Epidermal melanocyte (primary cell): ENCODE measurements at regions not wholly inside any gene's neighbourhood (a gene's known extent, or its start where the extent isn't known, plus 50 kb on each side); places are given as distances from the start of the nearest gene placed in this dataset.
A peak's percentile ranks its signal among the peaks of the same experiment; 100 is the strongest.
"Not testable (repeated sequence)": the region's sequence is repeated elsewhere in the genome, so short reads cannot be mapped to it uniquely, and the experiment has no call there.

Experiments
- DNase-seq: peaks from one replicate; pipeline ENCODE4 v3.0.0; 2011; ENCODE audit warnings: low spot score; ENCODE audit not compliant: insufficient read length

DNA sequence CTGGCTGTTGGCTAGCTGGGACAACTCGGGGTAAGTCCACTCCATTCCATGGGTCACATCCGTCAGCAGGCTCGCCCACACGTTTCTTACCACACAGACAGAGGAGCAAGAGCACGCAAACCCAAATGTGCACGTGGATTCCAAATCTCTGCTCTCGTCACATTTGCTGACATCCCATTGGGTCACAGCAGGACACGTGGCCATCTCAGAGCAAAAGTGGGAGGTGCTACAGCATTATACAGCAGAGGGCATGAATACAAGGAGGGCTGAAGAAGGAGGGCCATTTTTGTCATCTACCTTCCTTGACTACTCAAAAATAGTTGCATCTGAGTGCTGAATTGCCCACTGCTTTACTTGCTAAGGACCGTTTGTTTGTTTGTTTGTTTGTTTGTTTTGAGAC is 84.7 kb downstream of the RBBP6 start:
- no peak for DNase-seq

DNA sequence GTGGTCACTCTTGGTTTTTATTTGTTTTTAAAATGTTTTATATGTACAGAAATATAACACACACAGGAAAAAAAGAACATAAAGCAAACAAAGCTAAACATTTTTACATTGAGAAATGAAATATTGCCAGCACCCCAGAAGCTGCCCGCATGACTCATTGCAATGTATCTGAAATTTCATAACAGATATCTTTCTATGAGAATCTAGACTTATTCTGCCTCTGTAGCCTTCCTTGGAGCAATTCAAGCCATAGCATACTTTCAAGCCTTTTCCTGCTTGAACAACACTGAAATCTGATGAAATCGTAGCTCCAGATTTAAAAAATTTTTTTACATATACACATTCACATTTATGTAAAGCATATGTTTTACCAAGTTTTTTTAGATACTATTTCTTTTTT is 86.9 kb downstream of the RBBP6 start:
- no peak for DNase-seq

DNA sequence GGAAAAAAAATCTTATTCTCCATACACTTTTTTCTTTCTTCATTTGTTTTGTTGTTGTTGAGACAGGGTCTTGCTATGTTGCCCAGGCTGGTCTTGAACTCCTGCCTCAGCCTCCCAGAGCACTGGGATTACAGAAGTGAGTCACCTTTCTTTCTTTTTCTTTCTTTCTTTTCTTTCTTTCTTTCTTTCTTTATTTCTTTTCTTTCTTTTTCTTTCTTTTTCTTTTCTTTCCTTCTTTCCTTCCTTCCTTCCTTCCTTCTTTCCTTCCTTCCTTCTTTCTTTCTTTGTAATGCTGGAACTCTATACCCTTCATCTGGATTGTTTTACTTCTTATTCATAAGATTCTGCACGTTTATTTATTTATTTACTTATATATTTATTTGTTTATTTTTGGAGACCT is 94.5 kb upstream of the TNRC6A start:
- no peak for DNase-seq

DNA sequence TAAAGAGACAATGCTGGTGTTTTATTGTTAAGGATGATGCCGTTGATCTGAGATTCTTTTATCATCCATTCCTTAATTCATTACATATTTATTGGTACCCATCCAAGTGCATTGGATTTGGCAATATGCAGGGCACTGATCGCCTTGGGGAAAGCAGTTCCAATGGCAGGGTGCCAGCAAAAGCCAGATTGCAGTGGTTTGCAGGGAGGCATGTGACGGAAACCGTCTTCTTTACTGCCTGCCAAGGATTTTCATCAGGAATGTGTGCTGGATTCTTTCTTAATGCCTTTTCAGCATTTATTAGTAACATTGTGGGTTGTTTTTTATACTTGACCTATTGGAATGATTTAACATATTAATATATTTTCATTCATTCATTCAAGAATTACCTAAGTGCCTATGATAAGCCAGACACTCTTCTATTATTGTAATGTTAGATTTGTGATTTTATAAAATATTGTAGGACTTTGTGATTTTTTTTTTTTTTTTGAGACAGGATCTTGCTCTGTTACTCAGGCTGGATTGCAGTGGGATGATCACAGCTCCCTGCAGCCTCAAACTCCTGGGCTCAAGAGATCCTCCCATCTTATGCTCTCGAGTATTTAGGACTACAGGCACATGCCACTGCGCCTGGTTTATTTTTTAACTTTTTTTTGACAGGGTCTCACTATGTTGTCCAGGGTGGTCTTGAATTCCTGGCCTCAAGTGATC is 93.4 kb upstream of the TNRC6A start:
- peak; percentile 90 for DNase-seq

DNA sequence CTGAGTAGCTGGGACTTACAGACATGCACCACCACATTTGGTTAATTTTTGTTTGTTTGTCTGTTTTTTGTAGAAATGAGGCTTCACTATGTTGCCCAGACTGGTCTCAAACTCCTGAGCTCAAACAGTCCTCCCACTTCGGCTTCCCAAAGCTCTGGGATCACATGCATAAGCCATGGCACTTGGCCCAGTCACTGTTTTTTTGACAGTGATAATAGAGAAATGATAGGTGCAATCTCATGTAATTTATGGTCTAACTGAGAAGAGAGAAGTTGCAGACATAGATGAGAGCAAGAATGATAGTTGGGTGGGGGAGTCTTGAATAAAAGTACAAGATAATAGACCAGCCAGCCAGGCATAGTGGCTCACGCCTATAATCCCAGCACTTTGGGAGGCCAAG is 89.7 kb upstream of the TNRC6A start:
- DNase-seq: no peak

DNA sequence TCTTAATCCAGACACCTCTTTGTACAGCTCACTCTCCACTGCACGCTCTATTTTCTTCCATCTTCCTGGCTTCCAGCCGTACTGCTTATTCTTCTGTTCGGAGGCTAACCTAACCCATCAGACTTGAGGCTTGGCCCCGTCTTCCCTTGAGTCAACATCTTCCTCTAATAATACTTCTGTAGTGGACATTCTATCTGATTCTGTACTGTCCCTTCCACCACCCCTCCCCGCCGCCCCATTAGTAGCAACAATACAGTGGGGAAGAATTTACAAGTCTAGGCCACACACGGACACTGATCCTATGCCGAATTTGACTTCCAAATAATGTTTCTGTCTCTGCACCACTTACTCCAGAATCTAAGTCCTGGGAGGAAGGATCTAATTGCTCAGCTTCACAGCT is 86.0 kb upstream of the TNRC6A start:
- no peak for DNase-seq

DNA sequence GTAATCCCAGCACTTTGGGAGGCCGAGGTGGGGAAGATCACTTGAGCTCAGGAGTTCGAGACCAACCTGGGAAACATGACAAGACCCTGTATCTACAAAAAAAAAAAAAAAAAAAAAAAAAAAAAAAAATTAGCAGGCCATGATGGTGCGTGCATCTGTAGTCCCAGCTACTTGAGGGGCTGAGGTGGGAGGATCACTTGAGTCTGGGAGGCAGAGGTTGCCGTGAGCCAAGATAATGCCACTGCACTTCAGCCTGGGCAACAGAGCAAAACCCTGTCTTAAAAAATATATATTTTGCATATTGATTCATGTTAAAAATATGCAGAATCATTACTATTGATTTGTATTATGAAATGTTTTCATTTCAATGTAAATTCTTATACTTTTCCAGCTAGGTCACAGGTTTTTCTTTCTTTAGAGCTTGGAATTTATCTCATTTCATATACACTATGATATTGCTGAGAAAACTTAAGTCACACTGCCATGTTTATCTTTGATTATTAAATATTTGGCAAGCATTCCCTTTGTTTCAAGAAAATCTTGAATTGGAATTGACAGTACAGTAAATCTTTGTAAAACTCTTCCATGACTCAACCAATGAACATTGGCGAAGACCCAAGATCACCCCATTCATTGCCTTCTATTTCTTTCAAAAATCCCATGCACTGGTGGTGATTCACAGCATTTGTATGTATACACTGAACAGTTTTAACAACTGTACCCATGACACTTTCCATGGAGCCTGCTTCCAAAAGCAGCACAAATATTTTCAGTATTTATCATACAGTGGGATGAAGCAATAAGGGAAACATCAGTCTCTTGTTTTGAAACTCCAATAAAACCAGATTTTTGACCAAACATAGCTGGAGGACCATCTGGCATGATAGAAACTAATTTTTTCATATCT is 83.5 kb upstream of the TNRC6A start:
- peak; percentile 30 for DNase-seq

DNA sequence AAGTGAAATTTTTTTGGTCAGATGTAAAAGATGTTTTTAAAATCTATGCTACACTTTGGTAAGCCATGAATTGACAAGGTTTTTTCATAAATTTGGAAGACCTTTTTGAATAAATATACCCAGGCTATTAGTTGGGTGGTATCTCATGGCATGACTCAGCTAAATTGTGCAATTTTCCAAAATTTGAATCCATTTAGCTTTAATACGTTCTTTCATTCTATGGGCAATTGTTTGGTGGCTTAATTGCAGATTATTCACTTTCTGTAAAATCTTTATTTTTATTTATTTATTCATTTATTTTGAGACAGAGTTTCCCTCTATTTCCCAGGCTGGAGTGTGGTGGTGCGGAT is 82.8 kb upstream of the TNRC6A start:
- no peak for DNase-seq

DNA sequence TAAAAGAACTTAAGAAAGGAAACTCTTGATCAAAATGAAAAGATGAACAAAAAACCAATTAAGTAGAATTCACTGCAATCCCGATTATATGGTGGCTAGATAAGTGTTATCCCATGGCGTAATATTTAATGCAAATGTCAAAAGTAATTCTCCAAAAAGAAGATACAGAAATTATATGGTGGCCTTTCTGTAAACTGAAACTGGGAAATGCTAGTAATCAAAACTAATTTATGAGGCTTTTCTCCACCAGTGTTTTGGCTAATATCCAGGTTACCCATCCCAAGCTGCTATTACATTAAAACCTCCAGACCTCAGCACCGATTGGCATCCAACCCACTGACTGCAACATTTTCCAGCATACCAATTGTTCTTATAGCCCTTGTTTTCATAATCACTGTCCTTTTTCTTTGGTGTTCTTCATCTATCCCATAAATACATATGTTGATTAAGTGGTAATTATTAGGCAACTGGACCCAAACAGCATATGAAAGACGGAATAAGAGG is 77.2 kb upstream of the TNRC6A start:
- no peak for DNase-seq

DNA sequence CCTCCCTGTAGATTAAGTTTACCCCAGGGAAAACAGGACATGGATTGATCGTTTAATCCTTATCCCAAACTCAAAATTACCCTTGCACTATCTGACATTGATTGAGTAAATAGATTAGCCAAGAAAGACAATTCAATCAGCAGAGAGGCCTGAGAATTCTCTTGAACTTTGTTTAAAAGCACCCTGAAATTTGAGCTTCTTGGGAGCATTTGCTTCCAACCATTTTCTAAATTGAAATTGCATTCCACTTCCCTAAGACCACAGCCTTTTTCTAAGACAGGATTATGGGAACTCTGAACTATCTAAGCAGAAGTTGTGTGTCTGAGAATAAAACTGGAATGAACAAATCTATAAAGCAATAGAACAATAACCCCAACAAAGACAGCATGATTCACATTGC is 76.6 kb upstream of the TNRC6A start:
- no peak for DNase-seq

DNA sequence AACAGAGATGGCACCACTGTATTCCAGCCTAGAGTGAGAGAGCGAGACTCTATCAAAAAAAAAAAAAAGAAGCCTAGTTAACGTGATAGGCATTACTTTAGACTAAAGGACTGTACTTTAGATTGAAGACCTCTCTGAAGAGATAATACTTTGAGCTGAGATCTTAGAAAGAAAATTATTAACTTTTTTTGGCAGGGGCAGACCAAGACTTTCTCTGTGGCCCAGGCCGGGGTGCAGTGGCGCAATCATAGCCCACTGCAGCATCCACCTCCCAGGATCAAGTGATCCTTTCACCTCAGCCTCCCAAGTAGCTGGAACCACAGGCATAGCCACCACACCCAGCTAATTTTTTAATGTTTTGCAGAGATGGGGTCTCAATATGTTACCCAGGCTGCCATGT is 75.7 kb upstream of the TNRC6A start:
- no peak for DNase-seq

DNA sequence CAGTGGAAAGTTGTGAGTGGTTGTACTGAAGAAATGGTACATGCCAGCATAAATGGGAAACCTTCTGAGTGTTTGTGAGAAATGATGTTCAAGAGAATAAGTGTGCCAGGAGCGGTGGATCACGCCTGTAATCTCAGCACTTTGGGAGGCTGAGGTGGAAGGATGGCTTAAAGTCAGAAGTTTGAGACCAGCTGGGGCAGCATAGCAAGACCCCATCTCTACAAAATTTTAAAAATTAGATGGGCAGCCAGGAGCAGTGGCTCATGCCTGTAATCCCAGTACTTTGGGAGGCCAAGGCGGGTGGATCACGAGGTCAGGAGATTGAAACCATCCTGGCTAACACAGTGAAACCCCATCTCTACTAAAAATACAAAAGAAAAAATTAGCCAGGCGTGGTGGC is 63.5 kb upstream of the TNRC6A start:
- not testable (repeated sequence) for DNase-seq

DNA sequence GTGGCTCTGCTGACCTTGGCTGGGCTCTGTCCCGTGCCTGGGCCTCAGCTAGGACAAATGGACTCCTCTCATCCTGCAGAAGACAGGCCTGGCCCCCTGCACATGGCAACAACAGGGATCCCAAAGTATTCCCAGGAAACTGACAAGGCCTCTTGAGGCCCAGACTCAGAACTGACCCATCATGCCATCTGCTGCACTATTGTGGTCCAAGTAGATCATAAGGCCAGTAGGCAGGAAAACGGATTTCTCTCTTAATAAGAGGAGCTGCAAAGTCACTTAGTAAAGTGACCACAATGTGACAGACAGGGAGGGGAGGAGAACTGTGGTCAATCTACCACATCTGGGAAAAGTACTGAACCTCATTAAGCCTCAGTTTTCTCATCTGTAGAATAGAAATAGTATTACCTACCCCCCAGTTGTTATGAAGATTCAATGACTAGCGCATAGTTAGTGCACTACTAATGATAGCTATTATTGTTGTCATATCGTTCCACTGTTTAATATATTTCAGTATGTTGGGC is 62.1 kb upstream of the TNRC6A start:
- no peak for DNase-seq

DNA sequence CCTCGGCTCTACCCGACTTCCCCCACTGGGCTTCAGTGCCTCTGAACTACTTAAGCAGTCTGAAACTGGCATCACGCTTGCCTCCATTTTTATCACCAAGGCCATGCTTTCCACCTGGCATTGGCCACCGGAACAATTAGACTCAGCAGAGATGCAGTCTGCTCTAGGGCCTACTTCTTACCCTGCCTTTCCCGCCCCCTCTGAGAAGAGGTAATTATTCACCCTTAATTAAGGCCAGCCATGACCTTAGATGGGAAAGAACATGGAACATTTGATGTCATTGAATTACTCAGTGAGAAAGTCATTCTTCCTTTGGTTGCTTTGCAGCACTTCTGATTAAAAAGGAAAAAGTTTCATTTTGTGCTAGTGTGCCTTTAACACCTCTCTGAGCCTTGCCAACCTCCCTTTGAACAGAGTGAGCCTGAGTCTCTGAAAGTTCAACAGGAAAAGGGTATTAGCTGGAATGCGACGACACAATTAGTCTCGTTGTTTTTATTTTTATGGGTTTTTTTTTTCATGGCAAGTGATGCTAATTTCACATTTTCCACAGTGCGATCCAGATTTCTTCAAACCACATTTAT is 60.9 kb upstream of the TNRC6A start:
- DNase-seq: peak; percentile 49

DNA sequence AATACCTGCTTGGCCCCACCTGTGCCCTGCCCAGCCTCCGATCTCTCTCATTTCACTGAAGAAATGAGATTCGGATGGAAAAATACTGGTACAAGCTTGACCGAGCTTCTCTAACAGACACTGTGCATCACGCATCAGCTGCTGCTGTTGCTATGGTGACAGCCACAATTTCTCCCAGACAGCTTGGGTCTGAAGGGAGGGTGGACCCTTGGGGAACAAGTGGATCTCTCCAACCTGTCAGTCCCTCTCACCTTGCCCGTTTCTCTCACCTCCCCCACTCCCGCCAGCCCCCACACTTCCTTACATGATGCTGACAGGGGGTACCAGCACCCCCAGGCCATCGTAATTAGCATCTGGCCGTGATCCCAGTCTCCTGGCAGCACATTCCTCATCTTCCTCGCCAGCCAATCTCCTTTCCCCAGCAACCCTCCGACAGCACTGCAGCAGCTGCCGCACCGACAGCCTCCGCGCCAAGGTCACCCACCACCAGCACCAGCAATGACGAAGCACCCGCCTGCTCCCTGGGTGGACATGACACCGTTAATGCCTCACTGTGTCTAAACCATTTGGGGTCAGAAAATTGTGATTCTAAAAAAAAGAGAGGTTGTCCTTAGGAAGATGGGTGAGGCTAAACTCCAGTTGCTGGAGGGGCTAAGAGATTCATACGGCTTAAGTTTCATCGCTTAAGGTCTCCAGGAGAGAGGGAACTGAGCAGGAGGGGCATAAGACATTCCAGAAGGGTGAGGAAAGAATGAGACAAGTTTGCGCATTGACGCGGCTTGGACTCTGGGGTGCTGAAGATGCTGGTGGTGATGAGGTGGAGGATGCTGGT is 58.6 kb upstream of the TNRC6A start:
- no peak for DNase-seq

DNA sequence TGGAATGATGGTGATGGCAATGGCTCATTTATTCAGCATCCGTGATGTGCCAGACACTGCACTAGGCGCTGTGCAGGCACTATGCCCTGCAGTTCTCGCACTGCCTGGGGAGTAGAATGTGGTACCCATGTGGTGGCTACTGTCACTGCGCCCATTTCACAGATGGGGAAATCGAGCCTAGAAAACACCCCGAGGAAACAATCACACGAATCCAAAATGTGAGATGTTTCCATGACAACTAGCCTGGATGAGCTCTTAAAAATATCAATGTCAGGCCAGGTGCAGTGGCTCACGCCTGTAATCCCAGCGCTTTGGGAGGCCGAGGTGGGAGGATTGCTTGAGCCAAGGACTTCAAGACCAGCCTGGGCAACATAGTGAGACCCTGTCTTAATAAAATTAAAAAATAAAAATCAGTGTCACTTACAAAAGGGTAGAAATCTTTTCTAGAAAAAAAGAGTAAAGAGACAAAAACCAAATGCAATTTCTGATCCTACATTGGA is 57.9 kb upstream of the TNRC6A start:
- no peak for DNase-seq

DNA sequence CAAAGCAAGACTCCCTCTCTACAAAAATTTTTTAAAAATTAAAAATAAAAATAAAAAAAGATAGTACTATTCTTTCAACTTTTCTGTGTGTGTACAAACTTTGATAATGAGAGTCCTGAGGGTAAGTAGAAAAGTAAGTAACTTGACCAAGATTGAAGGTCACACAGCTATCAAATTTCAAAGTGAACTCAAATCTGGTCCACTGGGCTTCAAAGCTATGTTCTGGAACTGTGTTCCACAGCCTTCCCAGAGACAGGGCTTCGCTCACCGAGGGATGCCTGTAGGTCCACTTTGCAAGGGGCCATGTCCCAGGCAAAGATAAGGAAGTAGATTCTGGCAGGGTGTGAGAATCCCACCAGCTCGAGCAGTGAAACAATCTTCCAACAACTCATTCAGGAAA is 56.3 kb upstream of the TNRC6A start:
- DNase-seq: no peak

DNA sequence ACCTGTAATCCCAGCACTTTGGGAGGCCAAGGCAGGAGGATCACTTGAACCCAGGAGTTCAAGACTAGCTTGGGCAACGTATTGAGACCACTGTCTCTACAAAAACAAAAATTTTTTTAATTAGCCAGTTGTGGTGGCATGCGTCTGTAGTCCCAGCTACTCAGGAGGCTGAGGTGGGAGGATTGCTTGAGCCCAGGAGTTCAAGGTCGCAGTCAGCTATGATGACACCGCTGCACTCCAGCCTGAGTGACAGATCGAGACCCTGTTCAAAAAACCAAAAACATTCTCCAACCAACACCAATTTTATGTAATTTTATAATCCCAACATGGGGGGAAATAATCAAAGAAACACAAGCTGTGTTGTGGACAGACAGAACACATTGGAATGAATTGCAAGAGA is 54.6 kb upstream of the TNRC6A start:
- no peak for DNase-seq

DNA sequence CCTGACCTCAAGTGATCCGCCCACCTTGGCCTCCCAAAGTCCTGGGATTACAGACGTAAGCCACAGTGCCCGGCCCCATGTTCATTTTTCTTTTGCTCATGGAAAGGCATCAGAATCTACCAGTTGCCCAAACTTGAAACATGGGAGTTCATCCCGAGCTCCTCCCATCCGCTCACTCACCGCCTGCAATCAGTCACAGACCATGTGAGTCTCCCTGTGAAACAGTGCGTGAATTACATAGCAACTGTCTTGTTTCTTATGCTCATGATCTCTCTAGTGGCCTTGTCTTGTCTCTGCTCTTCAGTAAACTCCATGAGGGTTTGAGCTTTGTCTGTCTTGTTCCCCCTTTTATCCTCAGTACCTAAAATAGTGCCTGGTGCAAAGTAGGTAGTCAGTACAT is 52.1 kb upstream of the TNRC6A start:
- DNase-seq: no peak
